ENCODE measurements at regions not wholly inside any gene's neighbourhood (a gene's known extent, or its start where the extent isn't known, plus 50 kb on each side); places are given as distances from the start of the nearest gene placed in this dataset.
"Not testable (repeated sequence)": the region's sequence is repeated elsewhere in the genome, so short reads cannot be mapped to it uniquely, and the experiment has no call there.

GRCh38 chr12:105590571-105590970, 260.1 kb downstream of the C12orf75 start:
- Mint-ChIP-seq H3K4me1 (no peaks in the 10 kb centered on the region), H3K9me3 (no peaks in the 10 kb centered on the region), H3K4me3 (no peak overlapping the region), H3K27ac (no peak overlapping the region), H3K27me3 (peaks cover 6% of the 10 kb centered on the region), H3K36me3 (ENCODE audit: low read depth) (no peaks in the 10 kb centered on the region)
- ATAC-seq (no peak), DNase-seq (no peak)

GRCh38 chr12:105595440-105595839, 264.9 kb downstream of the C12orf75 start:
- H3K4me3 Mint-ChIP-seq, result no peak overlapping the region
- H3K27ac Mint-ChIP-seq, result no peak overlapping the region
- ATAC-seq, result no peak
- DNase-seq, result no peak
- H3K4me1 Mint-ChIP-seq, result no peaks in the 10 kb centered on the region
- peaks cover 4% of the 10 kb centered on the region for H3K27me3 Mint-ChIP-seq
- no peaks in the 10 kb centered on the region for H3K9me3 Mint-ChIP-seq
- H3K36me3 Mint-ChIP-seq (ENCODE audit: low read depth), result no peaks in the 10 kb centered on the region

GRCh38 chr12:105596731-105597130, 266.2 kb downstream of the C12orf75 start:
- no peak overlapping the region for H3K27ac Mint-ChIP-seq

GRCh38 chr12:105598031-105598430, 267.5 kb downstream of the C12orf75 start:
- H3K27me3 Mint-ChIP-seq, result peaks cover 6% of the 10 kb centered on the region
- ATAC-seq (no peak), DNase-seq (no peak)
- H3K4me1 Mint-ChIP-seq, result no peaks in the 10 kb centered on the region
- no peaks in the 10 kb centered on the region for H3K9me3 Mint-ChIP-seq
- no peaks in the 10 kb centered on the region for H3K36me3 Mint-ChIP-seq (ENCODE audit: low read depth)
- H3K27ac Mint-ChIP-seq, result no peak overlapping the region
- H3K4me3 Mint-ChIP-seq, result no peak overlapping the region

More at GRCh38 chr12:105596731-105597130, 266.2 kb downstream of the C12orf75 start:
- Mint-ChIP-seq H3K27me3 (peaks cover 4% of the 10 kb centered on the region), H3K36me3 (ENCODE audit: low read depth) (no peaks in the 10 kb centered on the region), H3K4me3 (no peak overlapping the region), H3K4me1 (no peaks in the 10 kb centered on the region), H3K9me3 (no peaks in the 10 kb centered on the region)
- ATAC-seq (no peak), DNase-seq (no peak)

GRCh38 chr12:105600911-105601545, 270.5 kb downstream of the C12orf75 start:
- no peak for DNase-seq
- no peaks in the 10 kb centered on the region for H3K36me3 Mint-ChIP-seq (ENCODE audit: low read depth)
- H3K9me3 Mint-ChIP-seq, result no peaks in the 10 kb centered on the region
- H3K27ac Mint-ChIP-seq, result no peak overlapping the region
- H3K4me3 Mint-ChIP-seq, result no peak overlapping the region
- H3K4me1 Mint-ChIP-seq, result no peaks in the 10 kb centered on the region
- no peak for ATAC-seq
- H3K27me3 Mint-ChIP-seq, result peaks cover 10% of the 10 kb centered on the region

GRCh38 chr12:105602312-105602711, 271.8 kb downstream of the C12orf75 start:
- peaks cover 10% of the 10 kb centered on the region for H3K27me3 Mint-ChIP-seq
- not testable (repeated sequence) for H3K4me1 Mint-ChIP-seq; H3K9me3 Mint-ChIP-seq; H3K27ac Mint-ChIP-seq; H3K36me3 Mint-ChIP-seq (ENCODE audit: low read depth); DNase-seq; H3K4me3 Mint-ChIP-seq
- peak; percentile 69 for ATAC-seq

GRCh38 chr12:105604281-105604680, 273.8 kb downstream of the C12orf75 start:
- H3K4me1 Mint-ChIP-seq; DNase-seq; ATAC-seq; H3K27ac Mint-ChIP-seq; H3K9me3 Mint-ChIP-seq; H3K36me3 Mint-ChIP-seq (ENCODE audit: low read depth); H3K4me3 Mint-ChIP-seq: not testable (repeated sequence)
- peaks cover 10% of the 10 kb centered on the region for H3K27me3 Mint-ChIP-seq

GRCh38 chr12:105606613-105607012, 276.1 kb downstream of the C12orf75 start:
- H3K27me3 Mint-ChIP-seq; H3K36me3 Mint-ChIP-seq (ENCODE audit: low read depth); H3K27ac Mint-ChIP-seq; DNase-seq; ATAC-seq; H3K9me3 Mint-ChIP-seq; H3K4me1 Mint-ChIP-seq; H3K4me3 Mint-ChIP-seq: not testable (repeated sequence)

- not testable (repeated sequence) for ATAC-seq; H3K27ac Mint-ChIP-seq; H3K4me3 Mint-ChIP-seq; H3K4me1 Mint-ChIP-seq; H3K36me3 Mint-ChIP-seq (ENCODE audit: low read depth); H3K9me3 Mint-ChIP-seq; H3K27me3 Mint-ChIP-seq; DNase-seq
Observed at GRCh38 chr12:105609001-105609400, 278.5 kb downstream of the C12orf75 start.

GRCh38 chr12:105610459-105610858, 280.0 kb downstream of the C12orf75 start:
- no peak for DNase-seq
- Mint-ChIP-seq H3K4me1 (no peaks in the 10 kb centered on the region), H3K4me3 (no peak overlapping the region), H3K36me3 (ENCODE audit: low read depth) (no peaks in the 10 kb centered on the region), H3K27ac (no peak overlapping the region), H3K27me3 (no peaks in the 10 kb centered on the region), H3K9me3 (no peaks in the 10 kb centered on the region)
- ATAC-seq, result no peak

GRCh38 chr12:105611340-105611739, 280.8 kb downstream of the C12orf75 start:
- H3K4me1 Mint-ChIP-seq, result no peaks in the 10 kb centered on the region
- no peak overlapping the region for H3K4me3 Mint-ChIP-seq
- no peaks in the 10 kb centered on the region for H3K36me3 Mint-ChIP-seq (ENCODE audit: low read depth)
- no peaks in the 10 kb centered on the region for H3K9me3 Mint-ChIP-seq
- H3K27ac Mint-ChIP-seq, result no peak overlapping the region
- DNase-seq (no peak), ATAC-seq (no peak)
- H3K27me3 Mint-ChIP-seq, result no peaks in the 10 kb centered on the region

GRCh38 chr12:105613269-105613668, 282.8 kb downstream of the C12orf75 start:
- Mint-ChIP-seq H3K9me3 (no peaks in the 10 kb centered on the region), H3K36me3 (ENCODE audit: low read depth) (no peaks in the 10 kb centered on the region), H3K27ac (no peak overlapping the region), H3K4me1 (no peaks in the 10 kb centered on the region), H3K27me3 (peaks cover 2% of the 10 kb centered on the region), H3K4me3 (no peak overlapping the region)
- ATAC-seq, result no peak
- no peak for DNase-seq

GRCh38 chr12:105613887-105614286, 283.4 kb downstream of the C12orf75 start:
- no peak overlapping the region for H3K27ac Mint-ChIP-seq
- ATAC-seq (no peak), DNase-seq (no peak)
- no peaks in the 10 kb centered on the region for H3K4me1 Mint-ChIP-seq
- H3K4me3 Mint-ChIP-seq, result no peak overlapping the region
- no peaks in the 10 kb centered on the region for H3K36me3 Mint-ChIP-seq (ENCODE audit: low read depth)
- H3K9me3 Mint-ChIP-seq, result no peaks in the 10 kb centered on the region
- H3K27me3 Mint-ChIP-seq, result peaks cover 2% of the 10 kb centered on the region

GRCh38 chr12:105616971-105617540, 286.6 kb downstream of the C12orf75 start:
- no peak for ATAC-seq
- H3K27ac Mint-ChIP-seq, result no peak overlapping the region
- no peak for DNase-seq
- H3K36me3 Mint-ChIP-seq (ENCODE audit: low read depth), result no peaks in the 10 kb centered on the region
- H3K27me3 Mint-ChIP-seq, result peaks cover 2% of the 10 kb centered on the region
- no peaks in the 10 kb centered on the region for H3K9me3 Mint-ChIP-seq
- H3K4me3 Mint-ChIP-seq, result no peak overlapping the region
- no peaks in the 10 kb centered on the region for H3K4me1 Mint-ChIP-seq

- H3K9me3 Mint-ChIP-seq, result no peaks in the 10 kb centered on the region
- H3K27ac Mint-ChIP-seq, result no peak overlapping the region
- no peak for DNase-seq
Observed at GRCh38 chr12:105622220-105622619, 291.7 kb downstream of the C12orf75 start.

More at GRCh38 chr12:105622220-105622619, 291.7 kb downstream of the C12orf75 start:
- Mint-ChIP-seq H3K4me1 (no peaks in the 10 kb centered on the region), H3K27me3 (peaks cover 7% of the 10 kb centered on the region), H3K4me3 (no peak overlapping the region), H3K36me3 (ENCODE audit: low read depth) (no peaks in the 10 kb centered on the region)
- ATAC-seq, result no peak
